EH (cell line): ENCODE measurements at regions not wholly inside any gene's neighbourhood (a gene's known extent, or its start where the extent isn't known, plus 50 kb on each side); places are given as distances from the start of the nearest gene placed in this dataset.

Experiments used
- DNase-seq: peaks from one replicate; pipeline ENCODE4 v3.0.0-alpha.2; 2015; ENCODE audit warnings: low read depth

DNA sequence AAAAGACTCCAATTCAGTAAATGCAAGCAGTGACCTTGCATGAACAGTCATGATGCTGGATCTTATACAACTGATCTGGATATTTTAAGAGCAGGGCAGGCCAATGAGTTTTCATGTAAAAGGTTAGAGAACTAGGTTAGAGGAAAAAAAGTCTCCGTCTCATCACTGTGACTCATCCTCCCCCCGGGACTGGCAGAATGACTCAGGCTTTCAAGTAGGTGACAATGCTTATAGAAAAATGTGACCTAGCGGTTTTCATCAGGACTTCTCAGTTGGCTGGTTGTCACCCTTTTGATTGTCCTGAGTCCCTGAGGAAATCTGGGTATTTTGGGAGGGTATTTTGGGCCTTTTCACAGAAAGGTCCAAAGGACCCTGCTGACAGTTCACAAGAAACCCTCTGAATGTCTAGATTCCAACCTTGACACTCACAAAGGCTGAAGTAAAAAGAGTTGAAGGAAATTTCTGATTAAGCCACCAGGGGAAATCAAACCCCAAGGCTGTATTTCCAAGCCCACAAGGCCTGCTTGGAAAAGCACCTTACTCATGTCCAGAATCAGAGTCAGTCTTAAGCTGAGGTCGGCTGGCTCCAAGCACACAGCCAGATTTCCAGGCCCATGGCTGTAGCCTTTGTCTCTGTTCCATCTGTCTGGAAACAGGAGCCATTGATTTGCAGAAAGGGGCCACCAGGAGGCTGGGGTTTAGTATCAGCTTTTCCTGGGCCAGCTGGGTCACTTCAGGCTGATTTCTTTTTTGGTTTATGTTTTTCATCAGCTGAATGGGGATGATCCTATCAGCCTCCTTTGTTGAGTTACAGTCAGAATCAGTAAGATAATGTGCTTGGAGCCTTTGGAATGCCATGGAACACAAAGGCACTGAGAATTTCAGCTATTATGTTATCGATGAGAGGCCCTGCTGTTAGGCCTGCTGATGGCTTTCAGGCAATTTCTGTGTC lies 226.4 kb upstream of the HABP2 start:
- peak; percentile 96 for DNase-seq

DNA sequence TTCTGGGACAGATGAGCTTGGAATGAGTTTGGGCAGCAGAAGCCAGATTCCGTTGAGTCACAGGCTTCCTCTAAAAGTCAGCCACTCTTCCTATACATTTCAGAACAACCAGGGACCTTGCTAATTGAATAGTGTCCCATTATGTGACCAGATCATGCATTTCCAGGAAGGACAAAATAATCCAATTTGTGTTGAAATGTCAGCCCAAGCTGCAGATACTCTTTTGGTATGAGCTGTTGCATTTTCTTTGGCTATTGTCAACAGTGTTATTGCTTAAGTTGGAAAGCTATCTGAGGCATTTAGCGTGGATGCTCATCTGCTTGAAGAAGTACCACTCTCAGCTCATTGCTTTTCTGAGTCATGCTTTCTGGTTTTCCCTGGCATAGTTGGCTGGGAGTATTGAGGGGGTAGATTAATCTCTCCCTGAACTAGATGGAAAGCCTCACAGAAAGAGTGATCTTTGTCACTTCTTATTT lies 223.7 kb upstream of the HABP2 start:
- peak; percentile 93 for DNase-seq

DNA sequence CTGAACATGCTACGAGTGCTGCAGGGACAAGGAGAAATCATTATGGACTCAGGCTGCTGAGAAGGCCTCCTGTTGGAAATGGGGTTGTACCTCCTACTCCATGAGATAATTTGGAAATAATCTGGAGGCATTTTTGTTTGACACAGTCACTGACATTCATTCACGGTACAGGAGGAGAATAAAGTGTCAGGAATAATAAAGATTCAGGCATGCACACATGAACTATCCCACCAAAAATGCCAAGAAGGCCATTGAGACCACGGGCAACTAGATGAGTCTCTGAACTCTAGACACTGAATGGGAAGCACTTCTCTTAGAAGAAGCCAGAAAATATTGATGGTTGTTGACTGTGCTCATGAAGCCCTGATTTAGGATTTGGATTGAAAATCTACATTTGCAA lies 220.9 kb upstream of the HABP2 start:
- peak; percentile 63 for DNase-seq

DNA sequence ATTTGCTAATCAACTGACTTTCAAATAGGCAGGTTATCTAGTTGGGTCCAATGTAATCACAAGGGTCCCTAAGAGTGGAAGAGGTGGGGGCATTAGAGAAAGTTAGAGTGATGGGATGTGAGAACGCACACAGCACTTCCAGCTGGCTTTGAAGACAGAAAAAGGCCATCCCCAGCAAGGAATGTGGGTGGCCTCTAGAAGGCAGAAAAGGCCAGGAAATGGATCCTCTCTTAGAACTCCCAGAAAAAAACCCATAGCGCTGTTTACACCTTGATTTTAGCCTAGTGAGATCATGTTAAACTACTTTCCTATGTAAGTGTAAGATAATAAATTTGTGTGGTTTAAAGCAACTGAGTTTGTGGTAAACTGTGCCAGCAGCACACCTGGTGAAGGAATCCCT lies 219.5 kb upstream of the HABP2 start:
- DNase-seq = no peak

DNA sequence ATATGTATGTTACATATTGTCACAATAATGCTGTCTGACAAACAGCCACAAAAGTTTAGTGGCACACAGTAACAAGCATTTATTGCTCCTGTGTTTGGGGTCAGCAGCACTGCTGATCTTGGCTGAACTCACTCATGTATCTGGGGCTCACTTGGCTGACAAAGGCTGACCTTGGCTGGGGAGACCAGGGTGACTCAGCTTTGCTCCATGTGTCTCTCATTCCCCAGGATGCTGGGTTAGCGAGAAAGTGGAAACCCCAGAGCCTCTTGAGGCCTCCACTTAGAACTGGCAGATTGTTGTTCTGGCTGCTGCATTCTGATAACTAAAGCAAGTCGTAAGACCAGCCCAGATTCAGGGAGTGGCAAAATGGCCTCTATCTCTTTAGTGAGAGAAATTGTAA lies 217.3 kb upstream of the HABP2 start:
- DNase-seq = peak; percentile 68

DNA sequence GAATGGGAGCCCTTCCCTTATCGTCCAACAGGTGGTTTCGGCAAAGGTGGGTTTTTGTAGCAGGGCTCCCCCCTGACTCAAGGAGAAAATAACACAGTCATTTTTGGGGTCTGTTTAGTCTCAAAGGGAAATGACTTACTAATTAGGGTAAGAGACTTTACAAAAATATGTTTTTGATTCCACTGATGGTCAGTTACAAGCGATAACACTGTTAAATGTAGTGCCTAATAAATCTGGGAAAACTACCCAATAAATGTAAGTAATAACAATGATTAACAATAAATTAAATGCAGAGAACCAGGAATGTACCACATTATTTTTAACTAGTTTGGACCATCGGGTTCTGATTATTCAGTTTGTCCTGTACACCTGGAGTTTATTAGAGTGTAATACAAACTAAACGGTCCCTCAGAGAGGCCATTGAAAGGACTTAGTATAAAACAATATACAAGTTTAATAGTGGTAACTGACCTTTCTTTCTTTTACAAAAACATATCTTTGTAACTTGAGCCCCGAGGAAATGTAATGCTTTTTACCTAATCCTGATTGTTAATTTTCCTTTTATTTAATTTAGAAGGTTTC lies 216.2 kb upstream of the HABP2 start:
- peak; percentile 9 for DNase-seq

DNA sequence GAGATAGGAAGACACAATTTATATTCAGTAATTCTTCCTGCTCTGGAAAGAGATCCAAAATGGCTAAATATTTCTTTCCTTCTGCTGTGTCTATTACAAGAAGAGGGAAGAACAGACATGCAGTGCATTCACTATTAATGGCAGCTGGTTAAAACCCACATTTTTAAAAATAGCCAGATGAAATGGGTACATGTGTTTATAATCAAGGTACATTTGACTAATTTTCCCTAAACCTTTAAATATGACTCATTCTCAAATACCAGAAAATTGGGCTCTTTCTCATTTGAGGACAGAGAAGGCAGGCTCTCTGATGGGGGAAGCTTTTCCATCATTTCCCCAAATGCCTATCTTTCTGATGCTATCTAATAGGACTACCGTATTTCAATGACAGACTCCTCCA lies 215.7 kb upstream of the HABP2 start:
- peak; percentile 47 for DNase-seq

DNA sequence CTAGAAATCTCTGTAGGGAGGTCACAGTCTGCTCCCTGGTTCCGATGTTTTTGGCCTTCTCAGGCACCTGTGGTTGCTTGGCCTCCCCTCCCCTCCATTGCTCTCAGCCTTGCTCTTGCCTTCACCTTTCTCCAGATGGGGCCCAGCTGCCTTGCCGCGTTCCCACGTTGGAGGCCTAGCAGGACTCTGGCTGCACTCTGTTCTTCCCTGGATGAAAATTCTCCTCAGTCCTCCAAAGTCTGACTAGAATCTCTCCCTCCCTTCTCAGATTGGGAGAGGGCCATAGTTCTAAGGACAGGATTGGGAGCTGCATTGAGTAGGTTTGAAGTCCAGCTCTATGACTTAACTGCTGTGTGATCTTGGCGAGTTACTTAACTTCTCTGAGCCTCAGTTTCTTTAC lies 213.7 kb upstream of the HABP2 start:
- DNase-seq = no peak

DNA sequence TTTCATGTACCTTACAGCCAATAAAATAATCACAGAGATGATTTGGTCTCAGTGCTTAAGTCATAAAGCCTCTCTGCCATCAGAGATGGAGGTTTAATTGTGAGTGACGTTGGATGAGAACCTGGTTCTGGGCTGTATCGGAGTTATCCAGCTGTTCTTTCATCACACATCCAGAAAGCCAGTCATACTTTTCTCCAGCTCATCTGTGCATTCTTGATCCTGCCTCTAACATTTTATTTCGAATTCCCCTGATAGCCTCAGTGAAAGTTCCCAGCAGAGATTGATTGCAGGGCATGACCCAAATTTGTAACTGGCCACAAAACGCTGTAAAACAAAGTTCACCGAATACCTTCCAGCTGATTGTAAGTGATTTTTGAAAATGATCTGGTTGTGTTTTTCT lies 212.6 kb upstream of the HABP2 start:
- no peak for DNase-seq

DNA sequence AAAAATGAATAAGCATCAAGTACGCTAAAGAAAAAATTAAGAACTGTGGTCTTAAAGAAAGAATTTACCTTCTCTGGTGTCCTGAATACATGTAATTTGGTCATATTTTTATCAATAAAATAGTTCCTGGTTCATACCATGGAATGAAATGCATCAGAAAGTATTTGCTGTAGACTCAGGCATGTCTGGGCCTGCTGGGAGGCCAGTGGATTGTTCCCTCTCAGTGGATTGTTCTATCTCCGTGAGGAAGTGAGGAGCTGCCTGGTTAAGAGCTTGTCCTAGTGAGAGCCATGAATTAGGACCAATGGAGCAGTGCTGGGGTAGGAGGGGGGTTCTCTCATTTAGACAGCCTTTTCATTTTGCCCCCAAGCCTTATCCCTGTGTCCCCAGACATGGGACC lies 211.7 kb upstream of the HABP2 start:
- no peak for DNase-seq

DNA sequence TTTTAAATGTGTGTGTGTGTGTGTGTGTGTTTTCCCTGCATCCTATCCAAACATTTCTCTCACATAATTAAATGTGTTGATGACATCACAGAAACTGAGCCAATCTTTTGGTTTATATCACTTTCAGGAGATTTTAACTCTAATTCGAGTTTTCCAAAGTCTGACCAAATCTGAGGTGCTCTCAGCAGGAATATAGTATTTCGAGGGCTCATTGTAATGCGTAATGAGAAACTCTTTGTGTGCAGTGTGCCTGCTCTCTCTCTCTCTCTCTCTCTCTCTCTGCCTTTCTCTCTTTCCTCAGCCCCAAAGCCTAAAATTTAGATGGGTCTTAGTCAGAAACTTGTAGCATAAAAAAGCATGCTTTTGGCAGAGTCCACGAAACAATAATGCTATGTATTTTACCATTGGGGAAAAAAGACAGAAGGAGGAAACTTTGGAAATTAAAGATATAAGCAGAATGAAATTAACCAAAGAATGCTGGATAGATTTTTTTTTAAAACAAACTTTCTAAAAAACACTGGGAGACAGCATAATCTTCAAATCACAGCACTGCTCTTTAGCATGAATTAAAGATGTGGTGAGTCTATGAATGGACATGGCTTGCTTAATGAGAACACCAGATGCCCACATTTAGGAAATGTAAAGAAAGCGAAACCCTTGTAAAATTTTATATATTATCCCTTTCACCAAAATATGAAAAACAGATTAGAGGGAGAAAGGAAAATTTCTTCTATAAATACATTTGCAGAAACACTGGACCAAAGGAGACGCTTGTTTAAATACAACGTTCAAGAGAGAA lies 206.8 kb upstream of the HABP2 start:
- no peak for DNase-seq

DNA sequence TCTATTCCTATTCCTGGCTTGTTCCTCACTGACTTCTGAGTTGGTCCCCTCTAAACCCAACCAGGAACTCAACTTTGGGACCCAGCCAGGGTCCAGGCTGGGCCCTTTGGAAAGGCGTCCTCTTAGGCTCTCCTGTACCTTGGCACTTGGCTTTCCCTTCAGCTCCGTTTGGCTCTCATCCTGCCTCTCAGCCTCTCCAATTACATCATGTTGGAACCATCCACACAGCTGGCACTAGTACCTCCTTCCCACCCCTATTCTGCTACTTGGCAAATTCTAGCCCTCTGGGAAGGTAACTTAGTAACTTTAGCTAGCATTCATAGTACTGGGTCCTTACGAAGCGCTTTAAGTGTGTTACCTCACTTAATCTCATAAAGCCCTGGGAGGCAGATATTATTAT lies 205.3 kb upstream of the HABP2 start:
- no peak for DNase-seq

DNA sequence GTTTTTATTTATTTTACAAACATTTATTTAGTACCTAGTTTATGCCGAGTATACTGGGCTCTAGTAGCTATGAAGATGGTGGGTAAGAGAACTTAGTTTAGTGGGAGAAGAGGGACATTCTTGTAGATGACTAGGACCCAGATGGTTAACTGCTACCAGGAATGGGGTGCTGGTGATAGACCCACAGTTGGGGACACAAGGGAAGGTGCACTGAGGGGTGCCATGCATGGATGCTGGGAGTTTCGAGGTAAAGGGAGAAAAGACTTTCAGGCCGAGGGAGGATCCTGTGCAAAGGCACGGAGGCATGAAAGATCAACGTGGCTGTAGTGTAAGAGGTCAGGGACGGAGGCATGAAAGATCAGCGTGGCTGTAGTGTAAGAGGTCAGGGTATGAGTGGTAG lies 204.2 kb upstream of the HABP2 start:
- no peak for DNase-seq

DNA sequence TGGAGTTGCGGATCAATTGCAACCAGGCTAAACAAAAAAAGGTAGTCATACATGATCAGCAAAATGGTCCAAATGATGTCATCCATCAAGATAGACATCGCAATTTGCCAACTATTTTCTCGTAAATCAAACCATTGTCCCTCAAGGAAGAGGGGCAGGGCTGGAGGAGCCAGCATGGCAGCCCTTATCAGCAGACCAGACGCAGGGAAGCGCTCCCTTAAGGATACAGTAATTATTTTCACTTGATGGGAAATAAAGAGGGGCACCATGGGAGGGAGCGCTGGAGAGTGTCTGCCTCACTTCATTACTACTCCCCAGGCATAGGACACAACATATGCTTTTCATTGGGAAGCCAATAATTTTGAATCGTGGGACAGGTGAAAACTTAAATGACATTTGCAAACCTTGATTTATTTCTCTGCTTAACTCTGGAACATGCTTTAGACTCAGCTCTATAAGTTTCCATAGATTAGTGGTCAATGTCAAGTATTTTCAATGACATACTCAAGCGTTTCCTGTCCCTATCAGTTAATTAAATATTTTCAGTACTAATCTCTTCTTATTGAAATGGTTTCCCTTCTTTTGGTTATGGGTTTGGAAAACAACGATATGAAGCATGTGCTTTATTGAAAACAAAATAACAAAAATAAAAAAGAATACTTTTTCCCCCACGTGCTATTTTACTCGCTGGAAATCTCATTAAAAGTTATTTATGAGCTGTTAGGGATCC lies 202.4 kb upstream of the HABP2 start:
- DNase-seq = no peak

DNA sequence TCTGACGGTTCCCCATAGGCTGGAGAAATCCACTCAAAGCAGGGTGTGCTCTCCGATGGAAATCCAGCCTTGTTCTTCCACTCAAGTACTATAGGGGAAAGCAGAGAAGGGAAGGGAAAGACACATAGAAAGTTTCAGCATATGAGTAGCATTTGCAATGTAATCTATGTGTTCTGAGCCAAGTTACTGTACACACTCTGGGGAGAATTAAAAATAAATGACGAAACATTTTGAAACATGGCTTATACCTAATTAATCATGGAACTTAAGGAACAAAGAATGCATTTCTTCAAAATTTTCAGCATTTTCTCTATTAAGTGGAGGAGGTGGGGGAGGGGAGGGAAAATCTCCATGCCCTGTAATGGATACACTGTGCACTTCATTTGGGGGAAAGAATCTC lies 198.1 kb upstream of the HABP2 start:
- DNase-seq = no peak

DNA sequence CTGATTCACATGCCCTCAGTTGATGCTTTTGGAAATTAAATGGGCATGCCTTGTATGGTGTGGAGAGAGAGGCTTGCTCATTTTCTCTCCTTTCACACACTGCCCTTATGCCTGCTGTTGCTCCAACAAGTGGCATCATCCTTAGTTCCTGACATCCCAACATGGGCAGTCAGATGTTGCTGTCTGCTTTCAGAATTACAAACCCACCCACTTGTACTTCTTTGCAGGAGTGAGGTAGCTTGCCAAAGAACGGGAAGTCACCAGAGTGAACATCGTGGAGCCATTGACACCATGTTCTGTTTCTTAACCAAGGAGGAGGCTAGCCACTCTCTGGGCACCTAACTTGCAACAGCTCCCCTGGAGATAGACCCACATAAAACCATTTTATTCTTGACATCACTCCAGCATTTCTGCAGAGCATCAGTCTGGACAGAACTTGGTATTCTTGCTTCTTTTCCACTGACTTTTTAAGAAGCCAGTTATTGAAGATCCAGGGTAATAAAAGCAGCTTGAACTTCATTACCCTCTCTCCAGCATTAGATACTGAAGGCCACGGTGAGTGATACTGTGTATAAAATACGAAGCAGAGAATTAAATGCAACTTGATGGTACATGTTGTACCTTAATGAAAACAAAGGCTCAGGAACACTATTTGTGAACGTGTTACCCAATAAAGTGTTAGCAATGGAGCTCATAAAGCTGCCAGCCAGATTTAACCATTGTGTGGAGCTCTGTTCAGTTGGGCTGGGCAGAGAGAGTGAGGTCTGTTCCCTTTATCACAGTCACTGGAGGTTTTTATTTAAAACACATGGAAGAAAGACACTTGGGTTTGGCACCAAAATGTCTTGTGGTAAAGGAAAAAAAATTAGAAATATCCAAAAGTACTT lies 195.8 kb upstream of the HABP2 start:
- DNase-seq = peak; percentile 8

DNA sequence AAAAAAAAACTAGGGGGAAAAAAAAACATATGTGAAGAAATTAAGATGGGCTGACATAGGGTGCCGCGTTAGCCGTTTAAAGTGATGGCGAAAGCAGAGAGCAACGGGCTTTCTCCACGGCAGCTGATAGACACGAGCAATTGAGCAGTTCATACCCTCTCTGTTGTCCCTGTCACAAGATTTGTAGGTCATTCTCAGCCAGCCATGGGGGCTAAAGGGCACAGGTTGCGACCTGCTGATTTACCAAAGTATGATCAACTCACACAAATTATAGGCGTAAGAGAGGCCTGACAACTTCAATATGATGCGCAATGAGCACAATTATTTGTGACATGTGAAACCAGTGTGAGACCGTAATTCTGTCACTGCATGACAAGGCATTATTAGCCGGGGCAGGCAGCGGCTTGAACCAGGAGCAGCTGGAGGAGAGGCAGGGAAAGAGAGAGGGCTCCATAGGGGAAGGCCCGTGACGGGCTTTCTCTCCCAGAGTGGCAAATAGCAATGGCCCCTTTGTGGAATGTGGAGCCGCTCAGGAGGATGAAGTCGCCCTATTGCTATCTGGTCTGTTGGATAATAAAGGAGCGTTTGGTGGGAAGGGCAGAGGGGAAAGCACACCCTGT lies 195.1 kb upstream of the HABP2 start:
- no peak for DNase-seq

DNA sequence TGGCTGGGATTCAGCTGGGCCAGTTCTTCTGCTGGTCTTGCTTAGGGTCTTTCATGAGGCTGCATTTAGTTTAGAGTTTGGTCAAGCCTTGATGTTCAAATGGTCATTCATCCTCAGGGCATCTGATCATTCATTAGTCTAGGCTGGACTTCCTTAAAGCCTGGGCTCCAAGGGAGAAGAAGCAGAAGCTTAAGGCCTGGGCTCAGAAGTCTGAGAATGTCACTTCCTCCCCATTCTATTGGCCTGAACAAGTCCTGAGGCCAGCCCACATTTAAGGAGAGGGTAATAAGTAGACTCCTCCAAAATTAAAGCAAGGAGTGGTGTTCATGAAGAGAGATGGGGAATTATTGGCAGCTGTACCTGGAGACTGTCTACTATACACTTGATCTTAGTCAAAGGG lies 193.2 kb upstream of the HABP2 start:
- no peak for DNase-seq

DNA sequence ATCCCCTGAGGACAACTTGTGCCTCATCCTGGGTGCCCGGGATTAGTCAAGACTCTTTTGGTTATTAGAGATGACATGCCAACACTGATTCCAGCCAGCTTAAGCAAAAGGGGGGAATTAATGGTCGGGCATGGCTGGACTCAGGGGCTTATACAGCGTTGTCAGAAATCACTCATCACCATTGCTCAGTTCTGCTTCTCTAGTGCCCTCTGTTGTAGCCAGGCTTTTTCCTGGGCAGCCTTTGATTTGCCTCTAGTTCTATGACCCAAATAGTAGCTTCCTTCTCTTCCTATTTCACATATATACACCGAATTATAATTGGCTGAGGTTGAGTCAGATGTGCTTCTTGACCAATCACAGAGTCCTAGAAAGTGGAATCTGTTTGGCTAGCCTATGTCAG lies 192.0 kb upstream of the HABP2 start:
- no peak for DNase-seq

DNA sequence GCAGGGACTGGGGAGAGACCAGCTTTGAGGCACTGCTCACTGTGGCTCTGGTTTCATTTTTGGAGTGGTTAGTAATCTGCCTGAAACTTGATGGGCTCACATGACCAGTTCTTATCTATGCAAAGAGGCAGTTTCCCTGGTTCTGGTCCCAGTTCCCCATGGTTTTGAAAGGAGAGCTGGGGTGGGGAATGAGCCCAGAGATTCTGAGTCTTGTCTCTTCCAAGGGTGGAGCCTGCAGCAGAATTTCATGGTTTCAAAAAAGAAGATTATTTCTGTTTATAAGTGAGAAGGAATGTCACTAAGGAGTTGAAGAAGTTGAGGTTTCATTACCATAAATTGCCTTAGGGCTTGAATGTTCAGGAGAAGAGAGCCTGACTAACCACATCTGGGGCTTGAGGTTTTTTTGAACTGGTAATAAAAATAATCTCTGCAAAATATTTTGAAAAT lies 190.2 kb upstream of the HABP2 start:
- peak; percentile 66 for DNase-seq

DNA sequence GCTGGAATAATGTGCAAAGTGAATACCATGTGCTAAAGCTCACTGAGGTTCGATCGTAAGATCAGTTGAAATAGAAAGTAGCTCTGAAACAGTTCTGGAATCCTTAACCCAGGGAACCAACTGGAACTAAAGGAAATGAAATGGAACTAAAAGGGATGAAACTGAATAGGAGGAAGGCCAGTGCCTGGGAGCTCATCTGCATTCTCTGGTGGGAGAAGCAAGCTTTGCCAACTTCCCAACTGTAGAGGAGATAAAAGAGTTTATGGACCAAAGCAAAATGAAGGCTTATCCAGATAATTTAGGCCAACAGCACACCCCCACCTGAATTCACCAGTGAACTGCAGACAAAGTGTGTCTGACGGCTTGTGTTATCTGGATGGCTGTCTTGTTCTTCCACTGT lies 188.6 kb upstream of the HABP2 start:
- no peak for DNase-seq
